Neural cell (in vitro differentiated cells): ENCODE measurements at regions not wholly inside any gene's neighbourhood (a gene's known extent, or its start where the extent isn't known, plus 50 kb on each side); places are given as distances from the start of the nearest gene placed in this dataset.

ENCODE experiments used
- H2AFZ ChIP-seq: fragments of 200-600, 300-800 bp; sonication (generic), shearing (Covaris generic); 2 replicates; pipeline ENCODE4 v1.6.0; 2014; ENCODE audit warnings: low read depth, mild to moderate bottlenecking, antibody characterized with exemption, low read length, moderate library complexity
- H3F3A ChIP-seq: fragments of 200-600 bp; shearing (Covaris generic); 2 replicates; pipeline ENCODE4 v1.6.1; 2016; ENCODE audit warnings: mild to moderate bottlenecking, moderate library complexity, mixed read lengths, antibody characterized with exemption, low read length; ENCODE audit not compliant: insufficient read depth, poor library complexity, severe bottlenecking
- H3K27ac ChIP-seq: fragments of 200-600, 300-800 bp; sonication (generic), shearing (Covaris generic); 2 replicates; pipeline ENCODE4 v1.5.1; 2014; ENCODE audit warnings: mild to moderate bottlenecking, low read length, moderate library complexity
- H3K27me3 ChIP-seq: fragments of 300-800, 200-600 bp; sonication (generic), shearing (Covaris generic); 2 replicates; pipeline ENCODE4 v1.6.0; 2014; ENCODE audit warnings: mild to moderate bottlenecking, low read depth, low read length, moderate library complexity; ENCODE audit not compliant: insufficient read depth
- H3K36me3 ChIP-seq: fragments of 300-800, 200-600 bp; sonication (generic), shearing (Covaris generic); 2 replicates; pipeline ENCODE4 v1.5.1; 2014; ENCODE audit warnings: mild to moderate bottlenecking, antibody characterized with exemption, low read length, moderate library complexity; ENCODE audit not compliant: insufficient read depth
- H3K4me2 ChIP-seq: fragments of 300-800, 200-600 bp; sonication (generic), shearing (Covaris generic); 2 replicates; pipeline ENCODE4 v1.6.0; 2014; ENCODE audit warnings: mild to moderate bottlenecking, low read length
- H3K4me3 ChIP-seq: fragments of 300-800, 200-600 bp; sonication (generic), shearing (Covaris generic); 2 replicates; pipeline ENCODE4 v1.5.1; 2014; ENCODE audit warnings: mild to moderate bottlenecking, low read length, moderate library complexity
- H3K79me2 ChIP-seq: fragments of 200-600 bp; shearing (Covaris generic); replicated peaks from 2 replicates; pipeline ENCODE4 v1.6.0; 2014; ENCODE audit warnings: mild to moderate bottlenecking, low read length, moderate library complexity; ENCODE audit not compliant: insufficient read depth
- H3K9ac ChIP-seq: fragments of 300-800, 200-600 bp; sonication (generic), shearing (Covaris generic); 2 replicates; pipeline ENCODE4 v1.6.1; 2016; ENCODE audit warnings: mild to moderate bottlenecking, low read length, mixed read lengths
- H3K9me2 ChIP-seq: fragments of 200-600 bp; shearing (Covaris generic); 2 replicates; pipeline ENCODE4 v1.6.1; 2016; ENCODE audit warnings: mild to moderate bottlenecking, low read length, mixed read lengths; ENCODE audit not compliant: insufficient read depth
- H3K9me3 ChIP-seq: fragments of 200-600, 300-800 bp; sonication (generic), shearing (Covaris generic); 2 replicates; pipeline ENCODE4 v1.6.1; 2016; ENCODE audit warnings: mild to moderate bottlenecking, mixed run types, low read length, moderate library complexity, mixed read lengths
- H4K20me1 ChIP-seq: fragments of 200-600 bp; shearing (Covaris generic); 2 replicates; pipeline ENCODE4 v1.6.1; 2016; ENCODE audit warnings: mild to moderate bottlenecking, mixed run types; ENCODE audit not compliant: insufficient read depth
- EP300 ChIP-seq: fragments of 450-650 bp; conservative IDR thresholded peaks from 2 replicates; pipeline ENCODE4 v1.6.1; 2014; ENCODE audit warnings: antibody characterized with exemption, mild to moderate bottlenecking, moderate library complexity; ENCODE audit not compliant: poor library complexity, severe bottlenecking
- EZH2 ChIP-seq: fragments of 200-600, 300-800 bp; shearing (Covaris generic), sonication (generic); IDR thresholded peaks from 2 replicates; pipeline ENCODE4 v1.6.1; 2014; ENCODE audit warnings: antibody characterized with exemption, low read length, borderline replicate concordance, mild to moderate bottlenecking; ENCODE audit not compliant: insufficient read depth, poor library complexity, severe bottlenecking
- MXI1 ChIP-seq: fragments of 450-650 bp; conservative IDR thresholded peaks from 2 replicates; pipeline ENCODE4 v1.6.1; 2014; ENCODE audit warnings: antibody characterized with exemption, mild to moderate bottlenecking; ENCODE audit not compliant: poor library complexity, severe bottlenecking
- POLR2AphosphoS5 ChIP-seq: IDR thresholded peaks from 2 replicates; pipeline ENCODE4 v1.6.1; 2012
- RAD21 ChIP-seq: fragments of 450-650 bp; conservative IDR thresholded peaks from 2 replicates; pipeline ENCODE4 v1.6.1; 2014; ENCODE audit warnings: antibody characterized with exemption, mild to moderate bottlenecking, moderate library complexity
- SMC3 ChIP-seq: fragments of 450-650 bp; conservative IDR thresholded peaks from 2 replicates; pipeline ENCODE4 v1.6.1; 2014; ENCODE audit warnings: antibody characterized with exemption, mild to moderate bottlenecking, moderate library complexity; ENCODE audit not compliant: poor library complexity
- TAF1 ChIP-seq: IDR thresholded peaks from 2 replicates; pipeline ENCODE4 v1.6.1; 2012; ENCODE audit warnings: low read depth
- TF ChIP-seq, protein P1 (sequence below): IDR thresholded peaks from 2 replicates; pipeline ENCODE4 v1.6.1; 2012; ENCODE audit warnings: borderline replicate concordance
- TF ChIP-seq, protein P2 (sequence below): fragments of 450-650 bp; IDR thresholded peaks from 2 replicates; pipeline ENCODE4 v1.5.1; 2014; ENCODE audit warnings: antibody characterized with exemption, mild to moderate bottlenecking, moderate library complexity; ENCODE audit not compliant: poor library complexity, severe bottlenecking

DNA sequence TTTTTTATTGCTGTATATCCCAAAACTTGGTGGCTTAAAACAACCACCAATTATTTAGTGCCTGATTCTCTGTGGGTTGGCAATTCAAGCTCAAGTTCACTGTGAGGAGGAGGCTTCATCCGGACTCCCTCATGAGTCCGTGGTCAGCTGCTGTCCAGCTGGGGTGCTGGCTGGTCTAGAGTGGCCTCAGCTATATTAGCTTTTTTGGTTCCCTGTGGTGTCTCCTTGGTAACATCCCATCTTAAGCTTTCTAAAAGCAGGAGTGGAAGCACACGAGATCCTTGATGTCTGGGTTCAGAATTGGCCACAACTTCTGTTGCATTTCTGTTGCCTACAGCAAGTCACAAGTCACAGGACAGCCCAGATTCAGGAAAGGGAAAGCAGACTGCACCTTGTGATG, 536.5 kb upstream of the FZD8 start:
- Histone ChIP-seq H3K27ac (no peak overlapping the region), H3K9me2 (no peaks in the 10 kb centered on the region), H4K20me1 (no peaks in the 10 kb centered on the region), H3K4me2 (no peak overlapping the region), H3K4me3 (no peak overlapping the region), H3K79me2 (no peaks in the 10 kb centered on the region), H3K27me3 (no peaks in the 10 kb centered on the region), H3K9me3 (no peaks in the 10 kb centered on the region), H2AFZ (no peak overlapping the region), H3K36me3 (no peaks in the 10 kb centered on the region), H3F3A (no peaks in the 10 kb centered on the region), H3K9ac (no peak overlapping the region)
- no peak for TF ChIP-seq MXI1
- TF ChIP-seq POLR2AphosphoS5 = no peak
- TF ChIP-seq SMC3 = no peak
- TF ChIP-seq RAD21 = no peak
- TF ChIP-seq EP300 = no peak
- TF ChIP-seq, protein P1, sequence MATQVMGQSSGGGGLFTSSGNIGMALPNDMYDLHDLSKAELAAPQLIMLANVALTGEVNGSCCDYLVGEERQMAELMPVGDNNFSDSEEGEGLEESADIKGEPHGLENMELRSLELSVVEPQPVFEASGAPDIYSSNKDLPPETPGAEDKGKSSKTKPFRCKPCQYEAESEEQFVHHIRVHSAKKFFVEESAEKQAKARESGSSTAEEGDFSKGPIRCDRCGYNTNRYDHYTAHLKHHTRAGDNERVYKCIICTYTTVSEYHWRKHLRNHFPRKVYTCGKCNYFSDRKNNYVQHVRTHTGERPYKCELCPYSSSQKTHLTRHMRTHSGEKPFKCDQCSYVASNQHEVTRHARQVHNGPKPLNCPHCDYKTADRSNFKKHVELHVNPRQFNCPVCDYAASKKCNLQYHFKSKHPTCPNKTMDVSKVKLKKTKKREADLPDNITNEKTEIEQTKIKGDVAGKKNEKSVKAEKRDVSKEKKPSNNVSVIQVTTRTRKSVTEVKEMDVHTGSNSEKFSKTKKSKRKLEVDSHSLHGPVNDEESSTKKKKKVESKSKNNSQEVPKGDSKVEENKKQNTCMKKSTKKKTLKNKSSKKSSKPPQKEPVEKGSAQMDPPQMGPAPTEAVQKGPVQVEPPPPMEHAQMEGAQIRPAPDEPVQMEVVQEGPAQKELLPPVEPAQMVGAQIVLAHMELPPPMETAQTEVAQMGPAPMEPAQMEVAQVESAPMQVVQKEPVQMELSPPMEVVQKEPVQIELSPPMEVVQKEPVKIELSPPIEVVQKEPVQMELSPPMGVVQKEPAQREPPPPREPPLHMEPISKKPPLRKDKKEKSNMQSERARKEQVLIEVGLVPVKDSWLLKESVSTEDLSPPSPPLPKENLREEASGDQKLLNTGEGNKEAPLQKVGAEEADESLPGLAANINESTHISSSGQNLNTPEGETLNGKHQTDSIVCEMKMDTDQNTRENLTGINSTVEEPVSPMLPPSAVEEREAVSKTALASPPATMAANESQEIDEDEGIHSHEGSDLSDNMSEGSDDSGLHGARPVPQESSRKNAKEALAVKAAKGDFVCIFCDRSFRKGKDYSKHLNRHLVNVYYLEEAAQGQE = no peak
- TF ChIP-seq, protein P2, sequence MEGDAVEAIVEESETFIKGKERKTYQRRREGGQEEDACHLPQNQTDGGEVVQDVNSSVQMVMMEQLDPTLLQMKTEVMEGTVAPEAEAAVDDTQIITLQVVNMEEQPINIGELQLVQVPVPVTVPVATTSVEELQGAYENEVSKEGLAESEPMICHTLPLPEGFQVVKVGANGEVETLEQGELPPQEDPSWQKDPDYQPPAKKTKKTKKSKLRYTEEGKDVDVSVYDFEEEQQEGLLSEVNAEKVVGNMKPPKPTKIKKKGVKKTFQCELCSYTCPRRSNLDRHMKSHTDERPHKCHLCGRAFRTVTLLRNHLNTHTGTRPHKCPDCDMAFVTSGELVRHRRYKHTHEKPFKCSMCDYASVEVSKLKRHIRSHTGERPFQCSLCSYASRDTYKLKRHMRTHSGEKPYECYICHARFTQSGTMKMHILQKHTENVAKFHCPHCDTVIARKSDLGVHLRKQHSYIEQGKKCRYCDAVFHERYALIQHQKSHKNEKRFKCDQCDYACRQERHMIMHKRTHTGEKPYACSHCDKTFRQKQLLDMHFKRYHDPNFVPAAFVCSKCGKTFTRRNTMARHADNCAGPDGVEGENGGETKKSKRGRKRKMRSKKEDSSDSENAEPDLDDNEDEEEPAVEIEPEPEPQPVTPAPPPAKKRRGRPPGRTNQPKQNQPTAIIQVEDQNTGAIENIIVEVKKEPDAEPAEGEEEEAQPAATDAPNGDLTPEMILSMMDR = no peak
- TF ChIP-seq TAF1 = no peak
- TF ChIP-seq EZH2 = no peak

DNA sequence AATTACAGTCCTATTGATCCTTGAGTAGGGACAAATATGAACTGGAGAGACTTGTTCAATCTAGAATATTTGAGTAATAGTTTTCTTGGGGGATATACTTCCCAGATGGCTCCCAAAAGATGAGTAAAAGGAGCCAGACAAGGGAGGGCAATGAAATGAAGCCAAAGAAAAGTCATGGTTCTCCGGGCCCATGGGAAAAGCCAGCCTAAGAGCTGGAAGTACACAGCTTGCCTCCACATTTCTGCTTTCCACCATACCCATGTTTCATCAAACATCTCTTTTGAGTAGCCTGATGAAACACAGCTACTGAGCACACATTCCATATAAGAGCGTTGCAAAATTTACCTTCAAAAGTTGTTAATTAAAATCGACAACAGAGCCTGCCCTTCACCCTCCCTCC, 535.0 kb upstream of the FZD8 start:
- Histone ChIP-seq H3K27ac (no peak overlapping the region), H3F3A (no peaks in the 10 kb centered on the region), H3K79me2 (no peaks in the 10 kb centered on the region), H3K9me2 (no peaks in the 10 kb centered on the region), H2AFZ (no peak overlapping the region), H3K9me3 (no peaks in the 10 kb centered on the region), H3K36me3 (no peaks in the 10 kb centered on the region), H3K4me2 (no peak overlapping the region), H4K20me1 (no peaks in the 10 kb centered on the region), H3K4me3 (no peak overlapping the region), H3K27me3 (no peaks in the 10 kb centered on the region), H3K9ac (no peak overlapping the region)
- TF ChIP-seq TAF1 (no peak), EZH2 (no peak), MXI1 (no peak), EP300 (no peak), RAD21 (no peak)
- TF ChIP-seq, protein P1 = no peak
